ENCODE measurements at regions not wholly inside any gene's neighbourhood (a gene's known extent, or its start where the extent isn't known, plus 50 kb on each side); places are given as distances from the start of the nearest gene placed in this dataset.

- no peak overlapping the region for H4K5ac ChIP-seq (ENCODE audit: insufficient read length, low read depth, low read length)
- no peak overlapping the region for H3K27ac ChIP-seq (ENCODE audit: insufficient read length, low read depth, low read length)
- H3K23me2 ChIP-seq (ENCODE audit: insufficient read length, low read depth, low read length, poor library complexity, severe bottlenecking): no peaks in the 10 kb centered on the region
- no CpG with 5 or more reads among the region's 3 CpGs for WGBS (ENCODE audit: extremely low coverage, insufficient read length, low lambda C conversion rate)
- no peaks in the 10 kb centered on the region; the same call in 1 of the 2 replicates for H3K27me3 Mint-ChIP-seq (ENCODE audit: low read depth)
- H2BK15ac ChIP-seq (ENCODE audit: low read depth, low read length): no peak overlapping the region
- no peaks in the 10 kb centered on the region; the same call in 1 of the 2 replicates for H3K4me1 ChIP-seq (ENCODE audit: insufficient read depth, low read length)
- H2BK20ac ChIP-seq (ENCODE audit: low read depth, low read length, poor library complexity, severe bottlenecking): no peak overlapping the region
- no peak overlapping the region for H3K4me3 Mint-ChIP-seq
- H4K20me1 ChIP-seq (ENCODE audit: control insufficient read depth, insufficient read depth, insufficient read length): no peaks in the 10 kb centered on the region
- no peak overlapping the region for H4K91ac ChIP-seq (ENCODE audit: insufficient read length, low read depth, low read length)
- no peak overlapping the region for H3K4me2 ChIP-seq (ENCODE audit: insufficient read depth, insufficient read length, low read length)
- no peaks in the 10 kb centered on the region for H3K9me3 ChIP-seq (ENCODE audit: control insufficient read depth, low read depth, low read length)
- no peak overlapping the region for H3K14ac ChIP-seq (ENCODE audit: insufficient read depth, low read length)
- H3K27ac Mint-ChIP-seq: no peak overlapping the region
- no peak overlapping the region for H3K18ac ChIP-seq (ENCODE audit: insufficient read length, low read depth, low read length)
- H2BK12ac ChIP-seq (ENCODE audit: insufficient read length, low read depth, low read length): no peak overlapping the region
- no peak overlapping the region for H2BK5ac ChIP-seq (ENCODE audit: insufficient read length, low read length)
- H3T11ph ChIP-seq (ENCODE audit: low read length): no peak overlapping the region
- no peak overlapping the region for H2AK5ac ChIP-seq (ENCODE audit: insufficient read length, low read length)
- H4K8ac ChIP-seq (replicated peaks; ENCODE audit: insufficient read length, low read depth, low read length): no peak overlapping the region
- H2BK120ac ChIP-seq (ENCODE audit: low read depth, low read length, poor library complexity, severe bottlenecking): no peak overlapping the region
- no peaks in the 10 kb centered on the region for H3K79me1 ChIP-seq (ENCODE audit: insufficient read depth, low read depth, low read length, poor library complexity, severe bottlenecking)
- peaks cover 10% of the 10 kb centered on the region in 2 experiments; a peak in 4 of 5 replicates for H3K9me3 Mint-ChIP-seq
- no peak for DNase-seq
- TF ChIP-seq, protein P1, sequence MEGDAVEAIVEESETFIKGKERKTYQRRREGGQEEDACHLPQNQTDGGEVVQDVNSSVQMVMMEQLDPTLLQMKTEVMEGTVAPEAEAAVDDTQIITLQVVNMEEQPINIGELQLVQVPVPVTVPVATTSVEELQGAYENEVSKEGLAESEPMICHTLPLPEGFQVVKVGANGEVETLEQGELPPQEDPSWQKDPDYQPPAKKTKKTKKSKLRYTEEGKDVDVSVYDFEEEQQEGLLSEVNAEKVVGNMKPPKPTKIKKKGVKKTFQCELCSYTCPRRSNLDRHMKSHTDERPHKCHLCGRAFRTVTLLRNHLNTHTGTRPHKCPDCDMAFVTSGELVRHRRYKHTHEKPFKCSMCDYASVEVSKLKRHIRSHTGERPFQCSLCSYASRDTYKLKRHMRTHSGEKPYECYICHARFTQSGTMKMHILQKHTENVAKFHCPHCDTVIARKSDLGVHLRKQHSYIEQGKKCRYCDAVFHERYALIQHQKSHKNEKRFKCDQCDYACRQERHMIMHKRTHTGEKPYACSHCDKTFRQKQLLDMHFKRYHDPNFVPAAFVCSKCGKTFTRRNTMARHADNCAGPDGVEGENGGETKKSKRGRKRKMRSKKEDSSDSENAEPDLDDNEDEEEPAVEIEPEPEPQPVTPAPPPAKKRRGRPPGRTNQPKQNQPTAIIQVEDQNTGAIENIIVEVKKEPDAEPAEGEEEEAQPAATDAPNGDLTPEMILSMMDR (conservative IDR thresholded peaks at IDR 0.05): no peak
- H3K79me2 ChIP-seq (ENCODE audit: insufficient read depth, low read length): no peaks in the 10 kb centered on the region
- H3K36me3 Mint-ChIP-seq (ENCODE audit: insufficient read depth in 1 of 3, low read depth in 3 of 3): peaks cover 3 to 10% (median 5%) of the 10 kb centered on the region in 3 experiments; a peak in 2 of 7 replicates
- H3K56ac ChIP-seq (ENCODE audit: insufficient read length, low read depth, low read length): no peak overlapping the region
- H2AFZ ChIP-seq (ENCODE audit: low read length): no peak overlapping the region
- no peak overlapping the region for H3K23ac ChIP-seq (ENCODE audit: insufficient read length, low read depth, low read length)
- no peak overlapping the region for H3K9ac ChIP-seq (ENCODE audit: extremely low read depth, insufficient read length, low read length)
- no peak overlapping the region for H3K4ac ChIP-seq (ENCODE audit: low read depth, low read length)
- H3K27me3 ChIP-seq (ENCODE audit: insufficient read depth, low read length): no peaks in the 10 kb centered on the region
- no peaks in the 10 kb centered on the region for H3K4me1 Mint-ChIP-seq
Observed at GRCh38 chr13:63208826-63209225, 1793.2 kb upstream of the PCDH20 start.
